HG03025 (cell line): ENCODE measurements at regions not wholly inside any gene's neighbourhood (a gene's known extent, or its start where the extent isn't known, plus 50 kb on each side); places are given as distances from the start of the nearest gene placed in this dataset.

ENCODE experiments used
- ATAC-seq: cut with Tn5 transposase; IDR thresholded peaks from one replicate; pipeline ENCODE4 v1.9.1; 2021; ENCODE audit warnings: mild to moderate bottlenecking, moderate library complexity; ENCODE audit not compliant: unreplicated experiment, low FRiP score

DNA sequence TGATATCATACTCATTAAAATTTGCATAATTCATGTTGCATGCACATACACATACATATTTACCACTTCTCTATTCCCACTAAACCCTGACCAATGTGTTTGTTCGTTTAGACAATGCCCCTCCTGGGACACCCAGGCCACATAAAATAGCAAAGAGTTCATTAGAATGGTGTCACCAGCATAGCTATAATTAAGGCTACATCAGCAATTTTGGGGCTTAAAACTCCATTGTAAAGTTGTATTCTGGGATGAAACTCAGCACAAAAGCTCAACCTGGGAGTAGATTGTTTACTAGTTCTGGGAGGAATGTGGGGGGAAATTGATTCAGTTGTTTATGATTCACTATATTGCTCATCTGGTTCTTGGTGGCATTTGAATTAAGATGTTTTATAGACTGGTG lies 522.2 kb upstream of the SUCLG2 start:
- no peak for ATAC-seq

DNA sequence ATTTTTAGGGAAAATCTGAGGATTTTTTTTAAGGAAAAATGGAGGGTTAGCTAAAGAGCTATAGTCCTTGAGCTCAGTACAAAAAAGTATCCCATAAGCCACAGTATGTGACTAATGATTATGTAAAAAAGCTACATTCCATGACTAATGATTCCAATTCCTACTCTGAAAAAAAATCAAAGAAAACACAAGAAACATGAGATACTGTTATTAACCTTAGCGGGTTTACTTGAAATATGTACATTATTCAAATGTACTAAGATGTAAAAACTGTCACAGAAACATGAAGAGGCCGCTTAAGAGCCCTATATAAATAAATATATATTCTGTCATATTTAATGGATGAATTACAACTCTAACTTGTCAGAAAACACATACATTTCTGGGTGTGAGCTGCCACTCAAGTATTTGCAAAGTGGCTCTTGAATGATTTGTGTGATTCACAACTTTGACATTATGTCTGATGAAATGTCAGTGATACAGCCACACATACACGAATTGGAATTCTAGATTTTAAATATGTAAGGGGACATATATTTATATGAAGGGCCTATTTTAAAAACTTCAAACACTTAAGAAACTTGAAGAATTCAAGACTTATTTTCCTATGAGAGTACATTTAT lies 518.7 kb upstream of the SUCLG2 start:
- no peak for ATAC-seq

DNA sequence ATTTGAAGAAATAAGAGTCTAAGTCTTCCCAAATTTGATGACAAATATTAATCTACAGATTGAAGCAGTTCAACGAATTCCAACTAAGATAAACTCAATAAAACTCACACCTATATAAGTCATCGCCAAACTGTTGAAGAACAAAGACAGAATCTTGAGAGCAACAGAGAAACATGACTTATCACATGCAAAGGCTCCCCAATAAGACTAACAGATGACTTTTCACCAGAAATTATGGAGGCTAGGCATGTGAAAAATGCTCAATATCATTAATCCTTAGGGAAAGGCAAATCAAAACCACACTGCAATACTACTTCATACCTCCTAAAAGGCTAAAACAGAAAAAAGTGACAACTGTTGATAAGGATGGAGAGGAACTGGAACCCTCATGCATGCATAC lies 517.6 kb upstream of the SUCLG2 start:
- ATAC-seq = no peak

DNA sequence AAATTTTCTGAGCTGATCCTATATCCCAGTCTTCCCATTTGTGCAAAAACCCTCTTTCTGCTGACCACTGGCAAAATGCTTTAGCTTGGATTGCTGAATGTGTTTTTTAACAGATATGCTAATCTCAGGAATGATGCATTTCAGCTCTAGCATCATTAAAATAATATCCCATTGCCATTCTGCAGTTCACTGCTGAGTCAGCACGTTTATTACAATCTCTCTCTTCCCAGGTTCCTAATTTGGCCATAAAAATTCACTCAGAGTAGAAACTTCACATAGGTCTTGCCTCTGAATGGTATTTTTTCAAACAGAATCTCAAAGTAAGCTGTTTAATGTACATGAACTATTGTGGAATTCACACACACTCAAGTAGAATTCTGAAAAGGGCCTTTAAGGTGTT lies 509.6 kb upstream of the SUCLG2 start:
- ATAC-seq = no peak

DNA sequence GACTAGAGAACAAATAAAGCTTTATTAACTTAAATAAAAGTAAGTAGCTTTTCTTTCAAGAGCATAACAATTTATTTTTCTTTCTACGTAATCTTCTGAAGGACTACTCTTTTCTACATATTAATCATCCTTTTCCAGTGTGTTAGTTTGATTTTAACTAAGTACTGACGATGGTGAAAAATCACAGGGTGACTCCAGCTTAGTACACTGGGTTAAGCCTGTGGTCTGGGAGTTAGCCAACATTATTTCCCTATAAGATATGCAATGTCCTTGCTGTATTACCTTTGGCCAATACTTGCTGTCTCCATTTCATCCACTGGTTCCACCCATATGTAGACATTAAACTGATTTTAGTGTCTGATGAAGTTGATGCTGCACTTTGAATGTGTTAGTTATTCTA lies 508.6 kb upstream of the SUCLG2 start:
- ATAC-seq = no peak

DNA sequence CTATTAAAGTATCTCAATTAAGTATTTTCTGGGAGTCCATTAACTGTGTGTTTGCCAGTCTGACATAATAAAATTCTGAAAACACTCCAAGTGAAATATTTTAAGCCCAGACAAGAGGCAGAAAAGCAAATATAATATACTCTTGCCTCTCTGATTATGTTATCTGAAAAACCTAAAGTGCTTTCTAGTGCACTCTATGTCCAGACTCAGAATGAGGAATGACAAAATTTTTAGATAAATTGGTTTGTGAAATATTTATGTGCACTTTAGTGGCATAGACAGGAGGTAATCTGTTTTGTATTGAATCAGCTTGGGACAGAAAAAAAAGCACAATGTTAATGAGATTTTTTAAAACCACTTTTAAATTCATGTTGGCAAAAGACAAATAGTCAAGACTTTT lies 508.2 kb upstream of the SUCLG2 start:
- ATAC-seq = no peak

DNA sequence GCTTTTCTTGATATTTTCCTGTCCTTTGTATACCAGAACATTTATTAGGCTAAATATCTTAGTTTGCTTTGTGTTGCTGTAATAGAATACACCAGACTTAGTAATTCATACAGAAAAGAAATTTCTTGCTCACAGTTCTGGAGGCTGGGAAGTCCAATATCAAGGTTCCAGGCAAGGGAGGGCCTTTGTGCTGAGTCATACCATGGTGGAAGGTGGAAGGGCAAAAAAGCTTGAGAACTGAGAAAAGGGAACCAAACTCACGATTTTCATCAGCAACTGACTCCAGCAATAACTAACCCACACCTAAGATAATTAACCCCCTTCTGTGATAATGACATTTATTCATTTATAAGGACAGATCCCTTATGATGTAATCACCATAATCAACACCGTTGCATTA lies 496.9 kb upstream of the SUCLG2 start:
- no peak for ATAC-seq

DNA sequence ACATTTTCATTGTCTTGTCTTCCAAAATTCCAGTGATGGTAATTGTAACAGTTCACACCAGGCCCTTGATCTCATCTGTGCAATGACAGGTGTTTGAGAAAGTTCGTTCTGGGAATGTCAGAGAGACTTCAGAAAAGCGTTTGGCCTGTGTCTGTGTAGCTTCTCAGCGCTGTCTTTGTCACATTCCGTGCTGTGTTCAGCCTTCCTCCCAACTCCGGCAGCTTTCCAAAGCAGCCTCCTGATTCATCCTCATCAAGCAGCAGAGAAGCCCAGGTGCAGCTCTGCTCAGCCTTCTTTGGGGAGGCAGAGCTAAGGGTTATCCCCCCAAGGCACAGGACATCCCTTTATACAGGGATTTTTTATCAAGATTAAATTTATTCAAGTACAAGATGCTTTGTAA lies 494.0 kb upstream of the SUCLG2 start:
- ATAC-seq = no peak

DNA sequence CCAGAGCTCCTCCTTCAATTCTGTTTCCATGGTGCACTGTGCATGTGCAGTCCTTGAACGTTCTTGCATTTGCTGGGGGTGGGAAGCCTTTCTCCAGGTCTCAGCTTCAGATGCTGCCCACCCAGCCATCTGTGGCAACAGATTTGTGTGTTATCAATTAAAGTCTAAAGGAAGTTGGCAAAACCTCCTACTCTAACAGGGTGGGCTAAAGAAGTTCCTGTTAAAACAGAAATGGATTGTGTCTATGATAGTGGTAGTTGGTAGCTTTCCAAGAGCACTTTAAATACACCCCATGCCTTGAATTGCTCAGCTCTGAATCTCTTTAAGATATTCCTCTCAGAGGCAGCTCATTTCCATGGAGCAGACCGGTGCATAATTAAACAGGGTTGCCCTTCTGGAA lies 488.0 kb upstream of the SUCLG2 start:
- no peak for ATAC-seq

DNA sequence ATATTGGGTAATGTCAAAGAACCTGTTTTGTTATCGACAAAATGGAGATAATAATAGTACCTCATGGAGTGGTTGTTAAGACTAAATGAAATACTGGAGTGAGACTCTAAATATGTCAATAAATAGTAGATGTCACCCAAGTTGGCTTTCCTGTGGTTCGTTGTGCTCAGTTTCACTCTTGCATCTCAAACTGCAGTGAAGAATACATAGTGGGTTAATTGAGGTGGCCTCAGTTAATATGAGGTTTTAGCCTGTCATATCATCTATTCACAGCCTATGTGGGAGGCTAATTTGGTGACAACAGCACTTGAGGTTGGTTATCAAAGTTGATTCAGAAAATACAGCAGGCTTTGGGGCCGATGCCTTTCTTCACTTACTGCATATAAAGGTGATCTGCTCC lies 485.5 kb upstream of the SUCLG2 start:
- no peak for ATAC-seq

DNA sequence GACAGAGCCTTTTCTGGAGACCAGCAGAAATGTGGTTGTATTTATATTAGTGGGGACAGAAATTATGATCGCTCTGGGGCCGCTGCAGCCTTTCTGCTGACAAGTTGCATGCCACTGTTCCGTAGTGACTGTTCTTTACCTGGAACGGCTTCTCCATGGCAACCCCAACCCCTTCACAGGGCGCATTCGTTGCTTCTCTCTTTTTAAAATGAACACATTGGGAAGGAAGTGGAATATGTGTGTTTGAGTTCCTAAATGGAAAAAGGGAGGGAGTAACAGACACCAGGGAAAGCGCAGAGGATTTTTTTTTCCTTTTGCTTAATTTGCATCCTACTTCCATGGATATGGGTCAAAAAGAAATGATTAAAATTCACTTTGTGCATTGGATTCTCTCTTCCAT lies 482.0 kb upstream of the SUCLG2 start:
- ATAC-seq = no peak

DNA sequence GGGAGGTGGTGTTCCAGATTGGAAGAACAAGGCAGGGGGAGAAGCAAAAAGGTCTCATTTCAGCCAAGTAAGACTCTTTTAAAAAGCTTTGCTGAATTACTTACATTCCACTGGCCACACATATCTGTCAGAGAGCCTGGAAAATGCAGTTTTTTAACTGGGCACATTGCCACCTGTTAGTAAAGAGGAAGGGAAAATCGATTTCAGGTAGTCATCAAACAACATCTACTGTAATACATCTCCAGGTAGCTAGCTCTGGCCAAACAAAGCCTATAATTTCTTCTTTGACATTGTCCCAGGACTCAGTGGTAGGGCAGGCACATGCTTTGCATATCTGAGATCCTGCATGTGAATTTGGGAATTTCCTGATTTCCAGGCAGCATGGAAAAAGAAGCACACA lies 480.7 kb upstream of the SUCLG2 start:
- no peak for ATAC-seq

DNA sequence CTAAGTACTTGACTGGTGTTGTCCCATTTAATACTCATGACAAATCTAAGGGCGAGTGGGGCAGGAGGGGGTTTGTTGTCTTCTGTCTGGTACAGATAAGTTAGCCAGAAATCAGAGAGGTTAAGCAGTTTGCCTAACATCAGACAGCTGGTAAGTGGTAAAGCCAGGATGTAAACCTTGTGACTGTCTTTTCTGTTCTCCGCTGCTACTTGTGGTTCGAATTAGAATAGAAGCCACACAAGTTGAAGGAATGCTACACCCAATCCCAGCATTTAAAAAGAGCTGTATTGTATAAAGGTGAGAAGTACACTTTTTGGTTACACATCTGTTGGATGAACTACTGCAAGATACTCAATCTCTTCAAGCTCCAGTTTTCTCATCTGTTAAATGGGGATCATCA lies 474.7 kb upstream of the SUCLG2 start:
- ATAC-seq = no peak

DNA sequence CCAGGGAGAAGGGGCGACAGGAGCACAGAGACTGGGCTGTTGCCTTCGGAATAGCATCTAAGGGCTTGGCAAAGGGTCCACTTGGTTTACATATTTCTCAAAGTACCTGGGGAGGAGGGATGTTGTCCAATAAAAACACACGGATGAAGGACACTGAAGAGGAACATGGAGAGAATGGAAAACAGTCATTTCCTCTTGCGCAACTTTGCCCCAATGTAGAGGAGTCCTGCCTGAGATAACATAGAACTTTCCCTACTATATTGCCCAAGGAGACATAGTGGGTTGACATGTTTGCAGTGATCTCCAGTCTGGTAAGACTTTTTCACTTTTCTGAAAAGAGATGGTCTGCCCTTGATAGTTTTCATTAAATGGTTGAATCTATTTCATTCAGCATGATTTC lies 468.8 kb upstream of the SUCLG2 start:
- no peak for ATAC-seq

DNA sequence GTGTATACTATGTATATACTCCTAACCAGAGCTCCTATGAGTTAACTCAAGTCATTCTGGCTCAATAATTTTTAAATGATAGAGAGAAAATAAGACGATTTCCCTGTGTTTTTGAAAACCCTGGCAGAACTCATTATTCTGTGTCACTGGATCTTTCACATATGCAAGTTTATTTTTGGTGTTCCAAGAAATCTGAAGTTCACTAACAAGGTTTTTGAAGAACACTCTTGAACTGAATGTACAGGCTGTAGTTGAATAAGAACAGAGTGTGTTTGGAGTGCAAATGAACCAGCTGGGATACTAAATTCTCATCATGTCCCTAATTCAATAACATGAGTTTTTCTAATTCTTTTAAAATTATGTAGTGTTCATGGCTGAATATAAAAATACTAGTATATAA lies 466.9 kb upstream of the SUCLG2 start:
- no peak for ATAC-seq

DNA sequence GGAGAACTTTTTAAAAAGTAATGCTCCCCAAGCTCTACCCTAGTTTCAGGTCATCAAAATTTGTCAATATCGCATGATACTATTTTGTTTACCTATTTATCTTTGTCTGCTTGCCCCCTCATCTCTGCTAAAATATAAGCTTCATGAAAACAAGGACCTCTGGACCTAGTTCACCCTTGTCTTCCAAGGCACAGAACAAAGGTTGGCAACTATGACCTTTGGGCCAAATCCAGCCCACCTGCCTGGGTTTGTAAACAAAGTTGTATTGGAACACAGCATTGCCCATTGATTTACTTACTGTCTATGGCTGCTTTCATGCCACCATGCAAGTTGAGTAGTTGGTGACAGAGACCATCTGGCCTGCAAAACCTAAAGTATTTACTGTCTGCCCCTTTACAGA lies 462.2 kb upstream of the SUCLG2 start:
- ATAC-seq = no peak

DNA sequence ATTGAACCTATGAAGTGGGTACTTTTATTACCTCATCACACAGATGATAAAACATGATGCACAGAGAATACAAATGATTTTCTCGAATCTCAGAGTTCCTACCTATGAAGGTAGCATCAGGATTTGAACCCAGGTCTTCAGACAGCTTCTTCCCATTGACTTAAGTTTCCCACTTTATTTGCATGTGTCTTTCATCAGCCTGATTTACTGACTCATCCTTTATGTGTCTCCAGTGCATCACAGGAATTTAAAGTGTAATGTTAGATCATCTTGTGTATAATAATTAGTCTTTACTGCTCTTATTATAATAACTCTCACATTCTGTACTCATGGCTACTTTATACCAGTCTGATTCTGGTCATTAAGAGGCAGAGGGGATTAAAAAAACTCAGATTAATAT lies 449.4 kb upstream of the SUCLG2 start:
- ATAC-seq = no peak

DNA sequence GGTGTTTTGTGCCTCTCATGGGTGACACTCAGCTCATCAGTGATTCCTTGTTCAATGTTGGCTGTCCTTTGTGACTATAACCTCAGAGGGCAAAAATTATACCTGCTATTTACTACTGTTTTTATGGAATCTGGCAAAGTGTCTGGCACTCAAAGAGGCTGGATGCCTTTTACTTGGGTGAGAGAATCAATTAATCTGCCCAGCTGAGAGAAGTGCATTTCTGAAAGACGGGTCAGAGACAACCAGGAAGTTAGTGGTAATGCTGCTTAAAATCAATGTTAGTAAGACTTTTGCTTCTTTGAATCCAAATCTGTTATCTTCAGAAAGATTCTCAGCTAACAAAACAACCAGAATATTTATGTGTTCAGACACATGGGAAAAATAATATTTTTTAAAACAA lies 436.2 kb upstream of the SUCLG2 start:
- no peak for ATAC-seq

DNA sequence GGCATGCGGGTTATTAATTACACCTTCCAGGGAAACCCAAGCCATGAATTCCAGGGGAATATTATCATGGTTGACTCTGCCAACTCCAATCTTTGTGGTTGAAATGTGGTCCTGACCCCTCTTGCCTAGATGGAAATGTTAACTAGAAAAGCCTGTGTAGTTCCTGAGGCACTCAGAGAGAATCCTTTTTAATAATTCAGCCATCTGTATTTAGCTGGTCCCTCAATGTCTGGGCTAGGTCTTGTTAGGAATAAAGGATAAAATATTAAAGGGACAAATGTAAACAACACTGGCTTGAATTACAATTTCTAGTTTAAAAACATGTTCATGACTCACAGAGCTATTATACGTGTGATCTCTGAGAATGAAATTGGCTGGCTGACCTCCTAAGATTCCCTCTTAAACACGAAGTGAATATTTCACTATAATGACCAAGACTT lies 435.2 kb upstream of the SUCLG2 start:
- ATAC-seq = no peak

DNA sequence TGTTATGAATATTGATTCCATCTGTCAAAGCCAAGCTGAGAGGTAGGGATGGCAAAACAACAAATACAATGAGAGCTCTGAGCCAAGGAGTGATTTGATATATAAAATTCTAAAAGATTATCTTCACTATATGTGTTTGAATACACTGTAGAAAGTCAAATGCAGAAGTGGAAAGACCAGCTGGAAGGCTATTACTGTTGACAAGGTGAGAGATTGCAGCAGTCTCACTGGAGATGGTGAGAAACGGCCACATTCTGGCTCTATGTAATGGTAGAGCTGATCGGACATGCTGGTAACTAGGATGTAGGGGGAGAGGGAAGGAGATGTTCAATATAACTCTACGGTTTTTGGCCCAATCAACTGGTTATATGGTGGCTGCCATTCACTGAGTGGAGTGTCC lies 434.2 kb upstream of the SUCLG2 start:
- ATAC-seq = no peak

DNA sequence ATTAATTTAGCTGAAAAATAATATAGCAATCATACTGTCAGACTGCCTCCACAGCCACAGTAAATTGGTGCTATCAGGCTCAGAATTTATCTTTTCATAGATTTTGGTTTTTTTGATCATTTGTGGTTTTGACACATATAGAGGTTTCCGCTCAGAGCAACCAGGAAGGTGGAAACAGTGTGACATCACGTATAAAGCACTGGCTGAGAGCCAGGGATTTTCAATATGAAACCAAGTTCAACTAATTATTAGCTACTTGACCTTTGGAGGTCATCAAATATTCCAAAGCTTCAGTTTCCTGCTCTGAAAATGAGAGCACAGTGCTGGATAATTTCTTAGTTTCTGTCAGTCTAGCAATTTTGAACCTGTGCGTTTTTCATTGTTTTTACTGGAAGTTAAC lies 433.8 kb upstream of the SUCLG2 start:
- ATAC-seq = no peak

DNA sequence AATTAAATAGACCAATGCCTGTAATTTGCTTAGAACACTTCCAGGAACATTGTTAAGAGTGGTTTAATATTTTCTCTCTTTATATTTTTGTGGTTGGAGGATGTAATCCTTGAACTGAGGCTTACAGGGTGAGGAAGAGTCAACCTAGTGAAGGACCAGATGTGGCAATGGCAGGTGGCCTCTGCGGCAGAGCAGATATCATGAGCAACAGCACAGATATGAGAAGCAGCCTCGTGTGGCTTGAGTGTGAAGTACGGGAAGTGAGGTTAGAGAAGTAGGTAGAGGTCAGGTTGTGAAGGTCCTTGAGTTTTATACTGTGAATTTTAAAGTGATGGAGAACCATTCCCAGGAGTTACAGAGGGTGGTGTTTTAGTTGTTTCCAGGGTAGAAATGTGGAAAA lies 417.6 kb upstream of the SUCLG2 start:
- no peak for ATAC-seq

DNA sequence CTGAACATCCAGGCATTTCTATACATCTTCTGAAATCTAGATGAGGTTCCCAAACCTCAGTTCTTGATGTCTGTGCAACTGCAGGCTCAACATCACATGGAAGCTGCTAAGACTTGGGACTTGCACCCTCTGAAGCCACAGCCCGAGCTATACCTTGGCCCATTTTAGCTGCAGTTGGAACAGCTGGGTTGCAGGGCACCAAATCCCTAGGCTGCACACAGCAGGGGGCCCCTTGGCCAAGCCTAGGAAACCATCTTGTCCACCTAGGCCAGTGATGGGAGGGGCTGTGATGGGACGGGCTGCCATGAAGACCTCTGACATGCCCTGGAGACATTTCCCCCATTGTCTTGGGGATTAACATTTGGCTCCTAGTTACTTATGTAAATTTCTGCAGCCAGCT lies 415.8 kb upstream of the SUCLG2 start:
- no peak for ATAC-seq
